ENCODE measurements at regions not wholly inside any gene's neighbourhood (a gene's known extent, or its start where the extent isn't known, plus 50 kb on each side); places are given as distances from the start of the nearest gene placed in this dataset.
A peak's percentile ranks its signal among the peaks of the same experiment; 100 is the strongest.
"Not testable (repeated sequence)": the region's sequence is repeated elsewhere in the genome, so short reads cannot be mapped to it uniquely, and the experiment has no call there.

DNA sequence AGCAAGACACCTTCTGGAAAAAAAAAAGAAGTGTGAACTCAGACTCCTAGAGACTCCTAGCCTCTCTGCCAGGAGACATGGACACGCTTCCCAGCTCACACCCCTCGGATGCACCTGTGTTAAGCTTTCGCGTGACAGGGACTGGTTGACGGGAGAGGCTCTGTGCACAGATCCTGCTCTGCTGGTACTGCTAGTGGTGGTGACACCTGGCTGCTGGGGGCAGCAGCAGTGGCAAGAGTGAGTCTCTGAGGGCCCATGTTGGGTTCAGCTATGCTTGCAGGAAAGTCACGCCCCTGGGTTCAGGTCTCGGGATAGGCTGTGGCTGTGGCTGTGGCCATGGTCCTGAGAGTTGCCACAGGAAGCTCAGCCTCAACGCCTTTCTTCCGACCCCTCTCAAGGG, 81.1 kb downstream of the XRCC2 start:
- Histone ChIP-seq H3K9me3 (ENCODE audit: control insufficient read depth, insufficient read depth, low read length) (no peaks in the 10 kb centered on the region; the same call in 1 of the 2 replicates), H3K27ac (ENCODE audit: low read depth, low read length) (no peak overlapping the region), H3K27me3 (ENCODE audit: control insufficient read depth, insufficient read depth, low read length) (no peaks in the 10 kb centered on the region), H3K4me3 (ENCODE audit: low read depth, low read length) (no peak overlapping the region)
- CTCF ChIA-PET = no interaction called here
- TF ChIP-seq, protein P1, sequence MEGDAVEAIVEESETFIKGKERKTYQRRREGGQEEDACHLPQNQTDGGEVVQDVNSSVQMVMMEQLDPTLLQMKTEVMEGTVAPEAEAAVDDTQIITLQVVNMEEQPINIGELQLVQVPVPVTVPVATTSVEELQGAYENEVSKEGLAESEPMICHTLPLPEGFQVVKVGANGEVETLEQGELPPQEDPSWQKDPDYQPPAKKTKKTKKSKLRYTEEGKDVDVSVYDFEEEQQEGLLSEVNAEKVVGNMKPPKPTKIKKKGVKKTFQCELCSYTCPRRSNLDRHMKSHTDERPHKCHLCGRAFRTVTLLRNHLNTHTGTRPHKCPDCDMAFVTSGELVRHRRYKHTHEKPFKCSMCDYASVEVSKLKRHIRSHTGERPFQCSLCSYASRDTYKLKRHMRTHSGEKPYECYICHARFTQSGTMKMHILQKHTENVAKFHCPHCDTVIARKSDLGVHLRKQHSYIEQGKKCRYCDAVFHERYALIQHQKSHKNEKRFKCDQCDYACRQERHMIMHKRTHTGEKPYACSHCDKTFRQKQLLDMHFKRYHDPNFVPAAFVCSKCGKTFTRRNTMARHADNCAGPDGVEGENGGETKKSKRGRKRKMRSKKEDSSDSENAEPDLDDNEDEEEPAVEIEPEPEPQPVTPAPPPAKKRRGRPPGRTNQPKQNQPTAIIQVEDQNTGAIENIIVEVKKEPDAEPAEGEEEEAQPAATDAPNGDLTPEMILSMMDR (IDR thresholded peaks at IDR 0.05; ENCODE audit: low read depth, low read length) = no peak
- POLR2A ChIA-PET = no interaction called here
- DNase-seq (ENCODE audit: low read depth, low spot score) = no peak

- Histone ChIP-seq H3K27ac (ENCODE audit: low read depth, low read length) (no peak overlapping the region), H3K27me3 (ENCODE audit: control insufficient read depth, insufficient read depth, low read length) (no peaks in the 10 kb centered on the region), H3K4me3 (ENCODE audit: low read depth, low read length) (no peak overlapping the region), H3K9me3 (ENCODE audit: control insufficient read depth, insufficient read depth, low read length) (no peaks in the 10 kb centered on the region; the same call in 1 of the 2 replicates)
- CTCF ChIA-PET = no interaction called here
- DNase-seq (ENCODE audit: low read depth, low spot score) = no peak
- POLR2A ChIA-PET = no interaction called here
- TF ChIP-seq, protein P1 (IDR thresholded peaks at IDR 0.05; ENCODE audit: low read depth, low read length) = no peak
These were observed 84.0 kb downstream of the XRCC2 start for GRCh38 chr7:152591976-152592375.

DNA sequence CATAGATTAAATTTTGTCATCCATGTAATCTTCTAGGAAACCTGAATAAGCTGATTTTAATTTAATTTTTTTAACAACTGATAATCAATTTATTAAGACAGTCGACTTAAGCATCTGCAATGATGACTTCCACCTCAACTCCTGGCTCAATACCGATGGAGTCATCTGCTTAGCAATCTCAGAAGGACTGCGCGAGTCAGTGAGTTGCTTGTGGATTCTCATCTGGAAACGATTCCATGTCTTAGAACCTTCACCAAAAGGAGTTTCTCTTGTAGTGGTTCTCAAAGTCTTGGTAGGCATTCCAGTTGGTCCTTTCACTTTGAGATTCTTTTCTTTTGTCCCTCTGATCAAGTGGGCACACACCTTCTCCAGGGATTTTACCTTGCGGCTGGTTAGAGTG, 85.5 kb downstream of the XRCC2 start:
- no peaks in the 10 kb centered on the region; the same call in 1 of the 2 replicates for H3K9me3 ChIP-seq (ENCODE audit: control insufficient read depth, insufficient read depth, low read length)
- CTCF ChIA-PET = interaction anchor here (0.9 kb wide), 1 partner anchor 29 kb away, joined by 3 read pairs; no protein-coding TSS in a partner anchor
- H3K27ac ChIP-seq (ENCODE audit: low read depth, low read length) = no peak overlapping the region
- no peaks in the 10 kb centered on the region for H3K27me3 ChIP-seq (ENCODE audit: control insufficient read depth, insufficient read depth, low read length)
- H3K4me3 ChIP-seq (ENCODE audit: low read depth, low read length) = no peak overlapping the region
- TF ChIP-seq, protein P1 (IDR thresholded peaks at IDR 0.05; ENCODE audit: low read depth, low read length) = no peak
- POLR2A ChIA-PET = no interaction called here
- DNase-seq (ENCODE audit: low read depth, low spot score) = no peak

GRCh38 chr7:152589821-152590220, 86.1 kb downstream of the XRCC2 start:
- DNase-seq (ENCODE audit: low read depth, low spot score); H3K4me3 ChIP-seq (ENCODE audit: low read depth, low read length); H3K27ac ChIP-seq (ENCODE audit: low read depth, low read length); H3K27me3 ChIP-seq (ENCODE audit: control insufficient read depth, insufficient read depth, low read length); H3K9me3 ChIP-seq (ENCODE audit: control insufficient read depth, insufficient read depth, low read length); POLR2A ChIA-PET: not testable (repeated sequence)
- CTCF ChIA-PET = interaction anchor here (0.9 kb wide), 1 partner anchor 30 kb away, joined by 3 read pairs; no protein-coding TSS in a partner anchor

- ChIA-PET CTCF (interaction anchor here (0.7 kb wide), 1 partner anchor 208 kb away, joined by 3 read pairs; no protein-coding TSS in a partner anchor), POLR2A (no interaction called here)
- Histone ChIP-seq H3K9me3 (ENCODE audit: control insufficient read depth, insufficient read depth, low read length) (no peaks in the 10 kb centered on the region; the same call in 1 of the 2 replicates), H3K27me3 (ENCODE audit: control insufficient read depth, insufficient read depth, low read length) (no peaks in the 10 kb centered on the region), H3K4me3 (ENCODE audit: low read depth, low read length) (no peak overlapping the region), H3K27ac (ENCODE audit: low read depth, low read length) (no peak overlapping the region)
- peak; percentile 23 for DNase-seq (ENCODE audit: low read depth, low spot score)
- TF ChIP-seq, protein P1 (IDR thresholded peaks at IDR 0.05; ENCODE audit: low read depth, low read length) = no peak
These were observed 87.6 kb downstream of the XRCC2 start for GRCh38 chr7:152588350-152588749.

DNA sequence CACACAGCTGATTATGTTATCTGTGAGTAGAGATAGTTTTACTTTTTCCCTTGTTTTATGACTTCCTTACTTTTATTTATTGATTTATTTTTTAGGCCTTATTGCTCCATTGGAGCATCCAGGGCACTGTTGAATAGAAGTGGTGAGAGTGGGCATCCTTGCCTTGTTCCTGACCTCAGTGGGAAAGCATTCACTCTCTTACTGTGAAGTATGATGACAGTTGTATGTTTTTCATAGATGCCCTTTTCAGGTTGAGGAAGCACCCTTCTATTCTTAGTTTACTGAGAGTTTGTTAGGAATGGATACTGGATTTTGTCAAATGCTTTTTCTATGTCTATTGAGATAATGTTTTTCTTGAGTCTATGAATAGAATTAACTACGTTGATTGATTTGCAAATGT, 88.6 kb downstream of the XRCC2 start:
- no peak for DNase-seq (ENCODE audit: low read depth, low spot score)
- TF ChIP-seq, protein P1 (IDR thresholded peaks at IDR 0.05; ENCODE audit: low read depth, low read length) = no peak
- no peaks in the 10 kb centered on the region for H3K9me3 ChIP-seq (ENCODE audit: control insufficient read depth, insufficient read depth, low read length)
- ChIA-PET POLR2A (no interaction called here), CTCF (no interaction called here)
- no peak overlapping the region for H3K27ac ChIP-seq (ENCODE audit: low read depth, low read length)
- no peak overlapping the region for H3K4me3 ChIP-seq (ENCODE audit: low read depth, low read length)
- no peaks in the 10 kb centered on the region for H3K27me3 ChIP-seq (ENCODE audit: control insufficient read depth, insufficient read depth, low read length)
